CD8-positive, alpha-beta memory T cell (primary cell): ENCODE measurements at regions not wholly inside any gene's neighbourhood (a gene's known extent, or its start where the extent isn't known, plus 50 kb on each side); places are given as distances from the start of the nearest gene placed in this dataset.

Source experiments
- CTCF ChIA-PET: fragments of 350-600 bp; sonication (Branson Sonifier 250); formaldehyde crosslinking; loops from one replicate; lab custom pipeline; 2021; ENCODE audit warnings: antibody characterized with exemption; lab: Charles Lee
- POLR2A ChIA-PET: fragments of 350-600 bp; sonication (Branson Sonifier 250); formaldehyde crosslinking; loops from one replicate; lab custom pipeline; 2021; ENCODE audit warnings: antibody characterized with exemption; lab: Charles Lee
- DNase-seq, 5 donors: peaks; one replicate each; pipeline versions ENCODE4 v3.0.0 to v3.0.0-alpha.2; 2020 to 2022; ENCODE audit warnings: mixed read lengths in 1 of 5
- H3K27ac ChIP-seq: one replicate; pipeline ENCODE4 v1.7.0; 2013; ENCODE audit warnings: low read depth, mild to moderate bottlenecking, low read length, moderate library complexity
- H3K27me3 ChIP-seq: 2 replicates; pipeline ENCODE4 v1.7.0; 2013; ENCODE audit warnings: low read length, mild to moderate bottlenecking; ENCODE audit not compliant: insufficient read depth, poor library complexity, severe bottlenecking
- H3K36me3 ChIP-seq: 2 replicates; pipeline ENCODE4 v1.7.0; 2013; ENCODE audit warnings: mild to moderate bottlenecking, low read length, moderate library complexity; ENCODE audit not compliant: insufficient read depth
- H3K4me1 ChIP-seq: 2 replicates; pipeline ENCODE4 v1.7.0; 2013; ENCODE audit warnings: mild to moderate bottlenecking, low read length, moderate library complexity; ENCODE audit not compliant: insufficient read depth
- H3K4me3 ChIP-seq: 2 replicates; pipeline ENCODE4 v1.7.0; 2013; ENCODE audit warnings: mild to moderate bottlenecking, low read length
- H3K9me3 ChIP-seq: 2 replicates; pipeline ENCODE4 v1.7.0; 2013; ENCODE audit warnings: mild to moderate bottlenecking, low read length
- H3K27ac Mint-ChIP-seq, 8 donors: one replicate each; pipeline ENCODE4 v1.8.0; 2020 to 2021; ENCODE audit warnings: mixed read lengths in 8 of 8, mild to moderate bottlenecking in 6 of 8, inconsistent platforms in 3 of 8, moderate library complexity in 3 of 8
- H3K27me3 Mint-ChIP-seq, 2 donors: one replicate each; pipeline ENCODE4 v1.8.0; 2020 to 2021; ENCODE audit warnings: mixed read lengths in 2 of 2, mild to moderate bottlenecking in 1 of 2, moderate library complexity in 1 of 2
- H3K36me3 Mint-ChIP-seq, 3 donors: one replicate each; pipeline ENCODE4 v1.8.0; 2020 to 2021; ENCODE audit warnings: mixed read lengths in 3 of 3, inconsistent platforms in 1 of 3, mild to moderate bottlenecking in 1 of 3
- H3K4me1 Mint-ChIP-seq, 3 donors: one replicate each; pipeline ENCODE4 v1.8.0; 2020 to 2021; ENCODE audit warnings: mixed read lengths in 3 of 3, inconsistent platforms in 1 of 3, mild to moderate bottlenecking in 1 of 3
- H3K4me3 Mint-ChIP-seq, 7 donors: one replicate each; pipeline ENCODE4 v1.8.0; 2020 to 2021; ENCODE audit warnings: mixed read lengths in 7 of 7, mild to moderate bottlenecking in 6 of 7, moderate library complexity in 4 of 7, inconsistent platforms in 2 of 7
- H3K9me3 Mint-ChIP-seq, 5 donors: one replicate each; pipeline ENCODE4 v1.8.0; 2020 to 2022; ENCODE audit warnings: mixed read lengths in 5 of 5, mild to moderate bottlenecking in 3 of 5, moderate library complexity in 2 of 5, inconsistent platforms in 1 of 5

DNA sequence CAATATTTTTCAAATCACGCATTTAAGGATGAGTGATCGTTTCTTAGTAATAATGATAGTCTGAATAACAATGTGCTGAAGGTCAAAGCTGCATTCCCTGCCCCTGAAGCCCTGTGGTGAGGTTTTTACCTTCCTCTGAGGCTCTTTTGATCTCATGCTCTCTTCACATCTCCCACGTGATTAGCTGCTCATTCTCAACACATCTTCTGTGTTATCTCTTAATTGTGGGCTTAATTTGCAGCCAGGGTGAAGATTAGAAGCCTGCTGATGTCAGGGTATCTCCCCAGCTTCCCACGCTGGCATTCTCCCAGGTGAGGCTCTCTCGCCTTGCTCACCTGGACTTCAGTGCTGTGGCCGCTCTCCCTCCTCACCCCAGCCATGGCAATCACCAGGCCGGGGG lies 109.7 kb upstream of the FOXQ1 start:
- H3K27ac Mint-ChIP-seq: no peak overlapping the region

DNA sequence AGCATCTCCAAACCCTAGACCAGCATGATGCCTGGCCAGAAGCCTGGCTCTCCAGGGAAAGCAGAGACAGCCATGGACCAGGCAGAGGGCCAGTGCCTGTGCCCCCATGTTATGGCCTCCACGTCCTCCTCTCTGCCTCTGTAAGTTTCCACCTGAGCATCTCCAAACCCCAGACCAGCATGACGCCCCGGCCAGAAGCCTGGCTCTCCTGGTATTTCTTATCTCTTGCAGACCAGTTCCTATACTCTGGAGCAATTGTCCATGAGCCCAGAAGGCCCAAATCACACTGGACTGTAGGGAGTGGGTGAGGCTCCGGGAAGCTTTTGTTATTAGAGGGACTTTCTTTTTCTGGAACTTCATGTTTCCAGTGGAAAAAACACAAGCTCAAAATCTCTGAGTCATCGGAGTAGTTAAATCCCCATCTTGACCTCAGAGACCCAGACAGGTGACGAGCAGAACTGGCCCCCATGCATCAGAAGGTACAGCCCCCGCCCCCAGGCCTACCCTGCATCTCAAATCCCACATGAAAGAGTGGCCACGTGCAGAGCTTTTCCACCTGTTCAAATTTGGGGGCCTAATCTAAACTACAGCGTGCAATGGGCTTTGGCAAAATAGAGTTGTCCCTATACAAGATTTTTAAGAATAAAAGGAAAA lies 110.2 kb upstream of the FOXQ1 start:
- Histone ChIP-seq H3K36me3 (no peaks in the 10 kb centered on the region), H3K4me3 (no peak overlapping the region), H3K27me3 (no peaks in the 10 kb centered on the region), H3K4me1 (no peaks in the 10 kb centered on the region), H3K27ac (no peak overlapping the region), H3K9me3 (no peaks in the 10 kb centered on the region)
- no peak for DNase-seq
- peaks cover 7 to 16% of the 10 kb centered on the region in 2 donors for H3K27me3 Mint-ChIP-seq
- ChIA-PET CTCF (no interaction called here), POLR2A (no interaction called here)
- H3K9me3 Mint-ChIP-seq: no peaks in the 10 kb centered on the region
- H3K36me3 Mint-ChIP-seq: no peaks in the 10 kb centered on the region
- peaks cover 0 to 7% (median 0%) of the 10 kb centered on the region in 3 donors for H3K4me1 Mint-ChIP-seq
- H3K4me3 Mint-ChIP-seq: no peak overlapping the region
- H3K27ac Mint-ChIP-seq: no peak overlapping the region

More for the DNA sequence above, 109.7 kb upstream of the FOXQ1 start:
- peaks cover 0 to 7% (median 0%) of the 10 kb centered on the region in 3 donors for H3K4me1 Mint-ChIP-seq
- Histone ChIP-seq H3K9me3 (no peaks in the 10 kb centered on the region), H3K4me3 (no peak overlapping the region), H3K4me1 (no peaks in the 10 kb centered on the region), H3K27me3 (no peaks in the 10 kb centered on the region), H3K36me3 (no peaks in the 10 kb centered on the region), H3K27ac (no peak overlapping the region)
- no peak overlapping the region for H3K4me3 Mint-ChIP-seq
- no peak for DNase-seq
- H3K36me3 Mint-ChIP-seq: no peaks in the 10 kb centered on the region
- CTCF ChIA-PET: no interaction called here
- POLR2A ChIA-PET: no interaction called here
- no peaks in the 10 kb centered on the region for H3K9me3 Mint-ChIP-seq
- H3K27me3 Mint-ChIP-seq: peaks cover 7 to 21% of the 10 kb centered on the region in 2 donors

DNA sequence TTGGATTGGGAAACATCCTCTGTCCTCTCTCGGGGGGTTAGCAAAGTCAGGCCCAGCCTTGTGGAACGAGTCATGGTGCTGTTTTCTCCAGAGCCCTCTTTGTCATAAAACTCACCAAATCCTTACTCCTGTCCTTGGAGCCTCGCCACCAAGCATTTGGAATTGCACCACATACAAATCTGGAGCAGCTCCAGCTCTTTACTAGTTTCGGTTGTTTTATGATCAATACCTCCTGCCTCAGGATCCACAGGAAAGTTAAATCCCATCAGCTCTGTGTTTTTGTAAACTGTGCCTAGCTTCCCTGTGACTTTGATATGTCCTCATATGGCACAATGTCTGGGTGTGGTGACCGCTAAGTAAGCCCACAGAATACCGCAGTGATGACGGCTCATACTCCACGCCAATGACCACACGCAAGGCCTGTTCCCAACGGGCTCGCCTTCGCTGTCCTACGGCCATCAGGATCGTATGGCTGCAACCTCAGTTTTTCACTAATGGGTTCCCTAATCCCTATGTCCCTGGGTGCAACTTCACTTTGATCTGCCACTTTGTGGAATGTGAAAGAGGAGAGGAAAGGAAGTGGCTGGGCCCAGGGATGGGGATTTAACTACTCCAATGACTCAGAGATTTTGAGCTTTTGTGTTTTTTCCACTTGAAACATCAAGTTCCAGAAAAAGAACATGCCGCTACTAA lies 111.3 kb upstream of the FOXQ1 start:
- Histone ChIP-seq H3K27me3 (no peaks in the 10 kb centered on the region), H3K9me3 (no peaks in the 10 kb centered on the region), H3K27ac (no peak overlapping the region), H3K4me1 (no peaks in the 10 kb centered on the region), H3K4me3 (no peak overlapping the region), H3K36me3 (no peaks in the 10 kb centered on the region)
- ChIA-PET POLR2A (no interaction called here), CTCF (no interaction called here)
- no peak for DNase-seq
- Mint-ChIP-seq H3K27ac (no peak overlapping the region), H3K9me3 (peaks cover 0 to 4% (median 0%) of the 10 kb centered on the region in 5 donors), H3K4me1 (peaks cover 0 to 7% (median 0%) of the 10 kb centered on the region in 3 donors), H3K4me3 (no peak overlapping the region), H3K27me3 (peaks cover 5 to 7% of the 10 kb centered on the region in 2 donors), H3K36me3 (no peaks in the 10 kb centered on the region)

DNA sequence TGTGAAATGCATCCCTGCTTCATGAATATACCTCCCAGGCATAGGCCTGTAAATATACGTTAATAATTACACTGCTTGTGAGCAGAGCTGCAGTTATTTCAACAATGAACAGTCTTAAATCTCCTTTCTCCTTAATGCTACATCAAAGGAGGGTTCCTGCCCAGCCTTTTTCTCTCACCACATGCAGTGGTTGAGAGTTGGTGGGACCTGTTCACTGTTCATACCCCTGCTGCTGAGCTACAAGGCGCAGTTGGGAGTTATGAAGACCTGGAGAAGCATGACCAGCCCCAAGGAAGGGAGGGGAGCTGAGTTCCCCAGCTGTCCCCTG lies 111.9 kb upstream of the FOXQ1 start:
- no peaks in the 10 kb centered on the region for H3K36me3 Mint-ChIP-seq
- H3K4me3 Mint-ChIP-seq: no peak overlapping the region
- Histone ChIP-seq H3K4me3 (no peak overlapping the region), H3K4me1 (no peaks in the 10 kb centered on the region), H3K9me3 (no peaks in the 10 kb centered on the region), H3K36me3 (no peaks in the 10 kb centered on the region), H3K27me3 (no peaks in the 10 kb centered on the region), H3K27ac (no peak overlapping the region)
- peaks cover 0 to 7% (median 0%) of the 10 kb centered on the region in 3 donors for H3K4me1 Mint-ChIP-seq
- no peak overlapping the region for H3K27ac Mint-ChIP-seq
- H3K9me3 Mint-ChIP-seq: peaks cover 0 to 4% (median 0%) of the 10 kb centered on the region in 5 donors
- H3K27me3 Mint-ChIP-seq: peaks cover 5 to 7% of the 10 kb centered on the region in 2 donors
- no peak for DNase-seq
- ChIA-PET POLR2A (no interaction called here), CTCF (no interaction called here)

DNA sequence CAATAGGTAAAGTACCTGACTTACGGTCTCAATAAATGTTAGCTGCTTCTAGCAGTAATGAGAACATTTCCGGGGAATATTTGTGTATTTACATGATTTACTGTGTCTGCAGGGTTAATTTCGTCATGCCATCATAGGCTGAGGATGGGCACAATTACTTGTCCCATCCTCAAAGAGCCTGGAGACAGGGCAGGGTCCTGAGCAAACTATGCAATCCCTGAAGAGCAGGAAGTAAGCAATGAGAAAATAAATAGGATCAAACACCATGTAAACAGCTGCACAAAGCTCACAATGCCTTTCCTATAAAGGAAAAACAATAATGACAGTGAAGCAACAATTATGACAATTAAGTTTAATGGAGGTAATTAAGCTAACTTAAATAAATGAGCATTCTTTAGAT lies 114.6 kb upstream of the FOXQ1 start:
- H3K4me1 Mint-ChIP-seq: peaks cover 0 to 2% (median 0%) of the 10 kb centered on the region in 3 donors
- ChIA-PET CTCF (no interaction called here), POLR2A (no interaction called here)
- H3K4me3 Mint-ChIP-seq: no peak overlapping the region
- Histone ChIP-seq H3K9me3 (no peaks in the 10 kb centered on the region), H3K36me3 (no peaks in the 10 kb centered on the region), H3K27me3 (no peaks in the 10 kb centered on the region), H3K4me1 (no peaks in the 10 kb centered on the region), H3K4me3 (no peak overlapping the region), H3K27ac (no peak overlapping the region)
- no peak overlapping the region for H3K27ac Mint-ChIP-seq
- H3K27me3 Mint-ChIP-seq: peaks cover 0 to 1% of the 10 kb centered on the region in 2 donors
- H3K36me3 Mint-ChIP-seq: no peaks in the 10 kb centered on the region
- peaks cover 4 to 8% (median 5%) of the 10 kb centered on the region in 5 donors for H3K9me3 Mint-ChIP-seq
- no peak for DNase-seq

DNA sequence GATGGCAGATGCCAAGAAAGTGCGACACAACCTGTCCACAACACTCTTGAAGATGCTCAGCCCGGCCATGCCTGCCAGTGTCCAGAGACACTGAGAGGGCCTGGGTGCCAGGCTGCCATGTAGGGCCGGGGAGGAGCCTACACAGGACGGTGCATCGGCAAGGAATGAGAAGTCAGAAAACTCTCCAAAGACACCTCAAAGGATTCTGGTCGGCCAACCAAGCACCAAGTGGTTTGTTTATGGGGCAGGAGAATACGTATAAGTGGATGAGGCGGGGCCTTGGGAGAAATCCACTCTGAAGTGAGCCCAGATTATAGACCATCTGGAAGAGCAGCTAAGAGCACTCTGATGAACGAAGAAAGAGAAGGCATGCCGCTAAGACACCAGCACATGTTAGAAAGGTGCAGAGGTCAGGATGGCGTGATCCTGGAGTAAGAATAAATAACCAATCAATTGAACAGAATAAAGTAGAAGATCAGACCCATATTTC lies 120.7 kb upstream of the FOXQ1 start:
- H3K27ac Mint-ChIP-seq: no peak overlapping the region
- POLR2A ChIA-PET: no interaction called here
- DNase-seq: no peak
- Histone ChIP-seq H3K4me3 (no peak overlapping the region), H3K36me3 (no peaks in the 10 kb centered on the region), H3K27ac (no peak overlapping the region), H3K27me3 (no peaks in the 10 kb centered on the region), H3K4me1 (no peaks in the 10 kb centered on the region), H3K9me3 (no peaks in the 10 kb centered on the region)
- H3K36me3 Mint-ChIP-seq: no peaks in the 10 kb centered on the region
- H3K4me3 Mint-ChIP-seq: no peak overlapping the region
- peaks cover 4 to 6% of the 10 kb centered on the region in 2 donors for H3K27me3 Mint-ChIP-seq
- CTCF ChIA-PET: no interaction called here
- H3K9me3 Mint-ChIP-seq: peaks cover 4 to 8% (median 5%) of the 10 kb centered on the region in 5 donors
- no peaks in the 10 kb centered on the region for H3K4me1 Mint-ChIP-seq

DNA sequence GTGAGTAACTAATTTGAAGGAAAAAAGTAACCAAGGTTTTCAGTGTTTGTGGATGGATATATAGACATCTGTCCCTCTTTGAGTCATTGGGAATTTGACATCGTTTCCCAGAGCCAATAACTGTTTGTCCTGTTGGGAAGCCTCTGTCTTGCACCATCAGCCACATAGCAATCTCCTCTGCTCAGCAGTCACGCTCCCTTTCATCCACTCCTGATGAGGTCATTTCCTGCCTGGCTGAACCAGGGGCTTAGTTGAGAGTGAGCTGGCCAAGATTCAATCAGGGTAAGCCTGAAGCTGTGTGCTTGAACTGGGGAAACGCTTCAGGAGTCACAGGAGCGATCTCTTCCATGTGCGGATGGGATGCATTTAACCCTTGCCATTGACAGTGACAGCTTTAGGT lies 121.5 kb upstream of the FOXQ1 start:
- DNase-seq: no peak
- H3K27me3 ChIP-seq: no peaks in the 10 kb centered on the region
- H3K27ac Mint-ChIP-seq: no peak overlapping the region
- H3K4me1 ChIP-seq: no peaks in the 10 kb centered on the region
- peaks cover 0 to 8% (median 4%) of the 10 kb centered on the region in 5 donors for H3K9me3 Mint-ChIP-seq
- POLR2A ChIA-PET: no interaction called here
- CTCF ChIA-PET: no interaction called here
- no peak overlapping the region for H3K4me3 Mint-ChIP-seq
- H3K27me3 Mint-ChIP-seq: peaks cover 4 to 6% of the 10 kb centered on the region in 2 donors
- no peaks in the 10 kb centered on the region for H3K36me3 ChIP-seq
- no peaks in the 10 kb centered on the region for H3K36me3 Mint-ChIP-seq
- no peak overlapping the region for H3K4me3 ChIP-seq
- no peaks in the 10 kb centered on the region for H3K4me1 Mint-ChIP-seq
- H3K9me3 ChIP-seq: no peaks in the 10 kb centered on the region
- no peak overlapping the region for H3K27ac ChIP-seq

DNA sequence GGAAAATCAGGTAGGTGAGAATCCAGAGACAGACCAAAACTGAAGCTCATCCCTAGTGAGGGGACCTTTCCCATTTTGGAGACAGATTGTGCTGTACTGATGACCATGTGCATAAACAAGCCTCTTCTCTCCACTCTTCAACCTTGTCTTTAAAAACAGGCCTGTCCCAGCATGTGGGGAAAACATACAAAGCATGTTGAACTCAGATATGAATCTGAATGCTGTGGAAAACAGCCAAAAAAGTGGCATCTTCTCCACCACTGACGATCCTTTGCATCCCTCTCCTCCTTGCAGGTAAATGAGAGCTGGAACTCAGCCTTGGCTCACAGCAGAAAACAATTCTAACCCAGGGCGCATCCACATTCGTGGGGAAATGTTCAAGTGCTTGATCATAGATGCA lies 123.7 kb upstream of the FOXQ1 start:
- Histone ChIP-seq H3K36me3 (no peaks in the 10 kb centered on the region), H3K9me3 (no peaks in the 10 kb centered on the region), H3K27ac (no peak overlapping the region), H3K4me1 (no peaks in the 10 kb centered on the region), H3K27me3 (no peaks in the 10 kb centered on the region), H3K4me3 (no peak overlapping the region)
- CTCF ChIA-PET: no interaction called here
- H3K4me1 Mint-ChIP-seq: no peaks in the 10 kb centered on the region
- POLR2A ChIA-PET: no interaction called here
- DNase-seq: no peak
- H3K36me3 Mint-ChIP-seq: no peaks in the 10 kb centered on the region
- H3K27me3 Mint-ChIP-seq: peaks cover 5 to 6% of the 10 kb centered on the region in 2 donors
- no peaks in the 10 kb centered on the region for H3K9me3 Mint-ChIP-seq
- no peak overlapping the region for H3K27ac Mint-ChIP-seq
- no peak overlapping the region for H3K4me3 Mint-ChIP-seq
